GM18868 (cell line): ENCODE measurements at regions not wholly inside any gene's neighbourhood (a gene's known extent, or its start where the extent isn't known, plus 50 kb on each side); places are given as distances from the start of the nearest gene placed in this dataset.
"Not testable (repeated sequence)": the region's sequence is repeated elsewhere in the genome, so short reads cannot be mapped to it uniquely, and the experiment has no call there.

Experiments
- ATAC-seq: cut with Tn5 transposase; IDR thresholded peaks from one replicate; pipeline ENCODE4 v1.9.1; 2021; ENCODE audit warnings: mild to moderate bottlenecking, moderate library complexity; ENCODE audit not compliant: unreplicated experiment

DNA sequence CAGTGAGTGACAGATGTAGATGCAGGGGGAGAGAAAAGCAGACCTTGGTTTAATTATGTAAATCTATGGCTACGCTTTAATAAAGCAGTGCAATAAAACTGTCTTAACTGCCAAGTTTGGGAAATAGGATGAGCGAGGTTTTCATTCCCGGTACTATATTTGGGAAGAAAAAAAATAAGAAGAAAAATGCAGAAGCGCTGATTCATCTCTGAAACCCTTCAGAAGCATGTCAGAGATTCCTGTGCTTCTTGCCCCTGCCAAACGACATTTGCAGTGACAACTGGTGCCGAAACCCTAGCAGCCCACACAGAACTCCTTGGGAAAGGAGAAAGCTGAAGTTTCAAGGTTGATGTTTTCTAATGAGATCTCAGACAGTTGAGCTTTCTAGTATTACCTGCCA, 380.7 kb downstream of the REEP3 start:
- no peak for ATAC-seq

- ATAC-seq = no peak
These were observed 389.6 kb downstream of the REEP3 start for GRCh38 chr10:63910806-63911205.

GRCh38 chr10:63915240-63915639, 394.0 kb downstream of the REEP3 start:
- ATAC-seq = no peak

DNA sequence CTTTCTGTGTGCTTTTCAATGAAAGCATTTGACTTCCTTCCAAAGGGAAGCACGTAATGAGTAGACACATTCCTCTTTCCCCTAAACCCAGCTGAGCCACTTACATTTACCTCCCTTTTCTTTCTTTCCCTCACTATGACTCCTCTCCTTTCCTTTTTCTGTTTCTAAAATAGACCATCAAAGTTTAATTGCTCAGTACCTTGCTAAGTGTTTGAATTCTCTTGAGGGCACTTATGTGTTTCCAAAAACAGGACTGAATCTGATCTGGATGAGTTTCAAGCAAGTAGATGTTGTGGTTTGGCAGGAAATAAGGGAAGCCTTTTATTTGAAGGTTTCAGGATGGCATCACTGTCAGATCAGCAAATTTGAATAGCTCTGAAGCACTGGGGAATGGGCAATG, 396.2 kb downstream of the REEP3 start:
- ATAC-seq = no peak

DNA sequence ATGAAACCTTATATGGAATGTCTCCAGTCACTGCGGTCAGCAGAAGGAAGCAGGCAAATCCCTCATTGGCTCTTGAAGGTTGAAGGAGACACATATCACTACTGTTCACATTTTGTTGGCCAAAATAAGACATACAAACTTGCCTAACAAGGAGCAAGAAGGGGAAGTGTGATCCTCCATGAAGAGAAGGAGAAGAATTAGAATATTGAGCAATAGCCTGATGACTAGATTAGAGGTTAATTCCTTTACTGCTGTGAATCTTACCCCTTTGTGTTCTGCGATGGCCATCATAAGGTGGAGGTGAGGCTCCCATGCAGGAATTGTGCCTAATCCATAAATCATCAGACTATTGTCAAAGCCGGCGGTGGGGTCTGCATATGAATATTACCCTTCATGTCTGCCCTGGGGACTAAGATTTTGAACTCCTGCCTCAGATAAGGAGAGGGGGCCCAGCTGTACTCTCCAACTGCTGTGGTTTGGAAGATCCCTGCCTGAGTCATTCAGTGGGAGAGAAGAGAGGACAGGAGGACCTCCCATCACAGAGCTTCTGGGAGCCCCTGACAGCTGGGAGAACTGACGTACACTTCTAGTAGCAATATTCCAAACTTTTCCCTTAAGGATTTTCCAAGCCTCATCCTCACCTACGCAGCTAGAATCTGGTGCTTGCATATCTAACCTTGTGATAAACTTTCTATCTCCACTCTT, 398.5 kb downstream of the REEP3 start:
- ATAC-seq = no peak

DNA sequence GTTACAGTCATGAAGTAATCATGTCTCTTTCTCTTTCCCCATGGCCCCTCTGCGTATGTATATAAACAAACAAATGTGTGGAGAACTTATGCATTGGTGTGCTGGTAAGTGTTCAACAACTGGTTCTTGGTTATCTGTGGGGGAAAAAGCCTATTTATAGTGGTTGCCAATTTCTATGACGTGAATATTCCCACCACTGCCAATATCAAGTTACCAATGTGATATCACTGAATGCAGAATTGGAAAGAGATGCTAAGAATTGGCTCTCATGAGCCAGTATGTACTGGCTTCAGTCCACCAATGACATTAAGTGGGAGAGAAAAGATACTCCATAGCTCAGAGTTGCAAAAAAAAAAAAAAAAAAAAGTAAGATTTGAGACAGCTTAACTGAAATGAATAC, 399.7 kb downstream of the REEP3 start:
- no peak for ATAC-seq

DNA sequence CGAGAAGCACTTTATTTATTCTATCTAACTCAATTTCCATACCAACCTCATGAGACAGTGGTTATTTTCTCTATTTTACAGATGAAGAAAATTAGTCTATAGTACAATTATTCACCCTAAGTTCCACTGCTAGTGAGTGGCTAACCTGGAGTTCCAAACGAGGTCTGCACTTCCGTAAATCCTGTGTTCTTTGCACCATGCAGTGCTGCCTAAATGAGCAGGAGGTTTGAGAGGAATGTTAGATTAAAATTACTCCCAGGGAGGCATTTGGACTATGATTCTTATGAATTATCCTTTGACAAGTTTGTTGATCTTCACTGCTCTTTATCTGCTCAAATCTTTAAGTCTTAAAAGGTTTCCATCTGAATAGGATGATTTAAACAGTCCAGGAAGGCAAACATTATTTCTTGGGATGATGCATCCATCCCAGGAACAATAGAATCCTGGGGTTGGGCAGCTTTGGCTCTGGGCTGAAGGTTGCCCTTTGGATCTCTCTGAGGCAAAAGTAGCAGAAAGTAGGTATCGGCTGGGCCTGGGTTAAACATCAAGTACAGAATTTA, 400.8 kb downstream of the REEP3 start:
- no peak for ATAC-seq

DNA sequence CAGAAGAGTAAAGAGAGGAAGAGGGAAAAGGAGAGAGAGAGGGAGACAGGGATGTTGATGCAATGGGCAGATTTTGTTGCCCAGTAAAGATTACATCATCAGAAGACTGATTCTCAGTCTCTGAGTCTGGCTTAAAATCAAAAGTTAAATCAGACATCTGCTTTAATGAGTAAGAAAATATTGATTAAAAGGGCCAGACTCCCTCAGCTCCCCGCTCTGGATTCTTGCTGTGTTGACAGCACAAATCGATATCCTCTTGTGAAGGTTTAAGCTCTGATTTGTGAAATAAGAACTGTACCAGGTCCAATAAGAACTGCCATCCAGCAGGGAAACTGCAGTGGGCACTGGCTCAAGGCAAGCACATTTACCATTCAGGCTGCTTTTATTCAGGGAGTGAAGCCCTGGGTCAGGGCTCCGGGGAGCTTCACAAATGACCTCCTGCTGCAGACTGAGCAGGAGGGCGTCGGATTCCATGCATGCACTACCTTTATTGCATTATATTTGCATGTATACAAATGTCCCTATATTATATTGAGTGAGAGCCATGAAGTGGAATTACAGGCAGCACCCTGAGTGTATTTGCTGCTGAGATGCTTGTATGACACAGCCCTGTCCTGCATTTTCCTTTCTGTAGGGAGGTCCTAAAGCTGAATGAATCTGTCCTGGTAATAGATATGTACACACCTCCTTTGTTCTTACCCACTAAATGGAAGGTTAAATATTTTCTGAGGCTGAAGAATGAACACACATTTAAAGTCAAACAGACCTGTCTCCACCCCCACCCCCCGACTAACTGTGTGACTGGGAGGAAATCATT, 401.5 kb downstream of the REEP3 start:
- no peak for ATAC-seq

DNA sequence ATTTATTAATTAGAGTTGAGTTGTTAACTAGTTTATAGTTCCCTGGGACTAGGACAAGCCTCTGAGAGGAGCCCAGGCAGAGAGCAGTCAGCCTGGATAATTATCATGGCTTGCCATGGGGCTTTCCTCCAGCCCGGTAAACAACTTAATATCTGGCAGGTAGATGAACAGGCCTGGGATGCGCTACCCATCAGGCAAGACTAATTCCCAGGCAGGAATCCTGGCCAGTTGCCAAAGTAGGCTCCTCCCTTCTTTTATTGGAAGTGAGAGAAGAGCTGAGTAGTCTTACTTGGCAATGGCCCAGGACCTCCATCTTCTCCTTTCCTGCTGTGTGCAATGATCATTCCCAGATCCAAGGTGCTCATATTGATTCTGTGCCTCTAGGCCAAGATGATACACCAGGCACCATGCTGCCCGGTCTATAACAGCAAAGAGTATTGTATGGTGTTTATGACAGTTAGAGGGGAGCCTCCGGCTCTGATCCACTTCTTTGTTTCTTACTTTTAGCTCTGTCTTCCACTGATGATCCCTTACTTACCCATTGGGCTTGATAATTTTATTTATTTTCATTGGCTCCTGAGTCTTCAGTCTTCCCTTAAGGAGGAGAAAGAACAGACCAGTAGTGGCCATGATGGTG, 408.7 kb downstream of the REEP3 start:
- ATAC-seq = no peak

DNA sequence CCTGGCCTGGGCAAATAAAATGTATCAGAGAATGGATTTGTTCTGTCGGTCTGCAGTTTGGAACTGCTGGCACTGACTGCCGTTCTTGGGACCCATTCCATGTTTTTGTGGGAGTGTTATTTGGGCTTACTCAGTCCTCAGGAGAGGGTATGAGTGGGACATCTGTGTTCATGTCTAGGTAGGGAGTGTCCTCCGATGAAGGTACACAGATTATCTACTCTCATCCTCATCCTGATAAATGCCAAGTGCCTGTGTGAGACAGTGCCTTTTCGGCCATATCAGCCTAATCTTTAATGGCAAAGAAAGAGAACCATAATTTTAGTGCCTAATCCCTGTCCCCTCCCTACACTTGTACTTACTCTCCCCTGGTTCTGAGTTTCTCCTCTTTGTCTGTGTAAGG, 409.4 kb downstream of the REEP3 start:
- ATAC-seq = no peak

- no peak for ATAC-seq
These were observed 414.5 kb downstream of the REEP3 start for GRCh38 chr10:63935705-63936104.

GRCh38 chr10:63940277-63940922, 419.2 kb downstream of the REEP3 start:
- no peak for ATAC-seq

DNA sequence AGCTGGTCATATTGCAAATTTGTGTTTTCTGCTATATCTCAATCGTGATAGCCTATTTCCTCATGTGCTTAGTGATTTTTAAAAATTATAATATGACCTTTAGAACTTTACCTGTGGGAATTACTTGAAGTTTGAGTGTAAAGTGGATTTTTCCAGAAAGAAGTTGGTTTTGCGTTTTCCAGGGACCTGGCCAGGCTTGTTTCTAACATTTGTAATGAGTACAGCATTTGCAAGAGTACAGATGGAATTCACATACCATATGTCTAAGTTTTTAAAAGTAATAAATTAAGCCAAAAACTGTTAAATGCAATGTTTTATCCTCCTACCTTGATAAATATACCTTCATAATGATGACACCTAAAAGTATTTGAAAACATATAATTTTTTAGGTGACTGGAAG, 443.2 kb downstream of the REEP3 start:
- no peak for ATAC-seq

DNA sequence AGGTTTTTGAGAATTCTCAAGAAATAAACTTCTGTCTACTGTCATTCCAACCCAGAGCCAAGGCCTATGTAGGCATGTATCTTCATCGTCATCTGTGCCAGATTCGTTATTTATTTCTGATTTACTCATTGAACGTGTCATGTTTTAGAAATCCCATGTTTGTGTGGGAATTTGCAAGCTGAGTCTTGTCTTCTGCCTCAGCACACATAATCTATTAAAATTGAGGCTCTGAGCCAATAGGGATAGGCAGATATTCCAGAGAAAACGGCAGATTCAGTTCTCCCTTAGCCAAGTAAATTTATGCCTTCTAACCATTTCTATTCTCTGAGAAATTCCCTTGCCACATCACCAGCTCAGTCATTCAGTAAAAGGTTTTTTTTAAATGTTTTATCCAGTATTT, 444.6 kb downstream of the REEP3 start:
- ATAC-seq = no peak

- ATAC-seq = no peak
These were observed 452.0 kb downstream of the REEP3 start for GRCh38 chr10:63972949-63973827.

DNA sequence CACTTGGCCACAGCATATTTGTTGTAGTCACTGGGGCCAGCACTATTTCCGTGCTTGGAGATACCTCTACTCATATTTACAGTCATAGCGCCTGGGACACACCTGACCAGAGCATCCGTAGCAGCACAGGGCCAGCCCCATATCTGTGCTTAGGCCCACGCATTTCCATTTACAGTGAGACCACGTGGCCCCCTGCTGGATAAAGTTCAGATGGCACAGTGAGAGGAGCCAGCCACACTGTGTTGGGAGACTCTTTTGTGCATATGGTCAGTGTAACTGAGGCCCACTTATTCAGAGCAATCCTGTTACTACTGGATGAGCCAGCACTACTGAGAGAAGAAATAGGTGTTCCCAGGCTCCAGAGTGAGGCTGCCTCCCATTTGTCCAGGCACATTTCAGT, 455.3 kb downstream of the REEP3 start:
- ATAC-seq = peak; percentile 92

DNA sequence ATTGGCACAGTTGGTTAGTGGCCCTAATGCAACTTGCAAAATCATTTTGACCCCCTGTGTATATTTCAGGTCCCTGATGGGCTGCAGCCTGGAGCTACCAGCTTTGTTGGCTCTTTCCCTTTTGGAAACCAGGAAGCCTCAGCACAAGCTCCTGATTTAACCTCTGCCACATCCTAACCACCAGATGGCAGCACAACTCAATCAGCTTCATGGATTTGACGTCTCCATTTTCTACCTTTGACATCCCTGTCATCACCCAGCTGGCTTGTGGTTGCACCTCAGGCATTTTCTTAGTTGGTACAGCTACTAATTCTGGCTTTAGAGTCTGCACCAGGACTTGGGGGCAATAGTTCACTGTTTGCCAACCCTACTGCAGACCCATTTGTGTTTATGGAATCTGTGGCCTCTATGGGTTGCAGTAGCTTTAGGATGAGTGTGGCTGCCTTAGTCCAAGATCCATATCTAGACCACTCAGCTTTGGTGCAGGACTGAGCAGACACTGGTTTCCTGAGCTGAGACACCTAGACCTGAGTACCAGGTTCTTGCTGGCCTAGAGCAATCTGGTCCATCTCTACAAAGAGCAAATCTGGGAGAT, 456.2 kb downstream of the REEP3 start:
- ATAC-seq = peak; percentile 58

DNA sequence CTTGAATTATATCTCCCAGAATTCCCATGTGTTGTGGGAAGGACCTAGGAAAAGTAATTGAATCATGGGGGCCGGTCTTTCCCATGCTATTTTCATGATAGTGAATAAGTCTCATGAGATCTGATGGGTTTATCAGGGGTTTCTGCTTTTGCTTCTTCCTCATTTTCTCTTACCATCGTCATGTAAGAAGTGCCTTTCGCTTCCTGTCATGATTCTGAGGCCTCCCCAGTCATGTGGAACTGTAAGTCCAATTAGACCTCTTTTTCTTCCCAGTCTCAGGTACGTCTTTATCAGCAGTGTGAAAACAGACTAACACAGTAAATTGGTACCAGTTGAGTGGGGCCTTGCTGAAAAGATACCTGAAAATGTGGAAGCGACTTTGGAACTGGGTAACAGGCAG, 459.7 kb downstream of the REEP3 start:
- peak; percentile 23 for ATAC-seq

- not testable (repeated sequence) for ATAC-seq
These were observed 462.9 kb downstream of the REEP3 start for GRCh38 chr10:63984061-63984460.

DNA sequence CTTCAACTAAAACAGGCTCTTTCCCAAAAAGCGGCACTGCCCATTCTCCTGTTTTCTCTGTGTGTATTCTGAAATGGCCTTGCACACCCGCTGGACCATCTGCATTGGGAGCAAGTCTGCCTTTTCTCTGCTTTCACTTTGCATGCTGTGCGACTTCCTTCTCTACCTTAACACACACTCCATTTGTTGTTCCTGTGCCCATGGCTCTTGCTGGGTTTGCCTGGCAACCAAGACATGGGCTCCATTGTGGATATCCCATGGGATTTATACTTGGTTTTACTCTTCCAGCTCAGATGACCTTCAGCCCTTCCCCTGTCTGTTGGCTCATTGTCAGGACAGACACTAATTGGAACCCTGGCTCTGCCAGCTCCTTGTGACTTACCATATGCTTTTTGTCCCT, 465.3 kb downstream of the REEP3 start:
- ATAC-seq = no peak
